ENCODE measurements at regions not wholly inside any gene's neighbourhood (a gene's known extent, or its start where the extent isn't known, plus 50 kb on each side); places are given as distances from the start of the nearest gene placed in this dataset.

DNA sequence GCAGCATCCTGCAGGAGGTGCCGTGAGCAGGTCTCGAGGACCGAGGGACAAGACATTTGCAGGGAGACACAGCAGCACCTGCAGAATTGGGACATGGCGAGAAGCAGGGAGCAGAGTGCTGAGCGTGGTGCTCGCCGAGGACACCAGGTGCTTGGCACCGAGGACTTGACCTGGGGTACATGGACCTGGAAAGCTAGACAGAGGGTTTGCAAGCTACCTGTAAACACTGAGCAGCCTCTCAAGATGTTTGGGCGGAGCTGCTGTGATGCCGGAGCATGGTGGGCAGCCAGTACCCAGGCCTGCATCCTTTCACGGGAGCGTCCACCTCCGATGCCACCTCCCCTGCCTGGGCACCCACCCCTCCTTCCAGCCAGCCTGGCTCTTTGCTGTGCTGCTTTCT is 773.2 kb downstream of the TBC1D22A start:
- TF ChIP-seq EZH2 (optimal IDR thresholded peaks at IDR 0.05; ENCODE audit: low read depth, low read length), result no peak
- TF ChIP-seq, protein P1, sequence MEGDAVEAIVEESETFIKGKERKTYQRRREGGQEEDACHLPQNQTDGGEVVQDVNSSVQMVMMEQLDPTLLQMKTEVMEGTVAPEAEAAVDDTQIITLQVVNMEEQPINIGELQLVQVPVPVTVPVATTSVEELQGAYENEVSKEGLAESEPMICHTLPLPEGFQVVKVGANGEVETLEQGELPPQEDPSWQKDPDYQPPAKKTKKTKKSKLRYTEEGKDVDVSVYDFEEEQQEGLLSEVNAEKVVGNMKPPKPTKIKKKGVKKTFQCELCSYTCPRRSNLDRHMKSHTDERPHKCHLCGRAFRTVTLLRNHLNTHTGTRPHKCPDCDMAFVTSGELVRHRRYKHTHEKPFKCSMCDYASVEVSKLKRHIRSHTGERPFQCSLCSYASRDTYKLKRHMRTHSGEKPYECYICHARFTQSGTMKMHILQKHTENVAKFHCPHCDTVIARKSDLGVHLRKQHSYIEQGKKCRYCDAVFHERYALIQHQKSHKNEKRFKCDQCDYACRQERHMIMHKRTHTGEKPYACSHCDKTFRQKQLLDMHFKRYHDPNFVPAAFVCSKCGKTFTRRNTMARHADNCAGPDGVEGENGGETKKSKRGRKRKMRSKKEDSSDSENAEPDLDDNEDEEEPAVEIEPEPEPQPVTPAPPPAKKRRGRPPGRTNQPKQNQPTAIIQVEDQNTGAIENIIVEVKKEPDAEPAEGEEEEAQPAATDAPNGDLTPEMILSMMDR (IDR thresholded peaks at IDR 0.05; ENCODE audit: low read length), result no peak
- no peak for TF ChIP-seq EZH2phosphoT487 (IDR thresholded peaks at IDR 0.05; ENCODE audit: low read length)
- no peaks in the 10 kb centered on the region for H3K9me3 ChIP-seq (replicated peaks; ENCODE audit: insufficient read depth, low read length)

DNA sequence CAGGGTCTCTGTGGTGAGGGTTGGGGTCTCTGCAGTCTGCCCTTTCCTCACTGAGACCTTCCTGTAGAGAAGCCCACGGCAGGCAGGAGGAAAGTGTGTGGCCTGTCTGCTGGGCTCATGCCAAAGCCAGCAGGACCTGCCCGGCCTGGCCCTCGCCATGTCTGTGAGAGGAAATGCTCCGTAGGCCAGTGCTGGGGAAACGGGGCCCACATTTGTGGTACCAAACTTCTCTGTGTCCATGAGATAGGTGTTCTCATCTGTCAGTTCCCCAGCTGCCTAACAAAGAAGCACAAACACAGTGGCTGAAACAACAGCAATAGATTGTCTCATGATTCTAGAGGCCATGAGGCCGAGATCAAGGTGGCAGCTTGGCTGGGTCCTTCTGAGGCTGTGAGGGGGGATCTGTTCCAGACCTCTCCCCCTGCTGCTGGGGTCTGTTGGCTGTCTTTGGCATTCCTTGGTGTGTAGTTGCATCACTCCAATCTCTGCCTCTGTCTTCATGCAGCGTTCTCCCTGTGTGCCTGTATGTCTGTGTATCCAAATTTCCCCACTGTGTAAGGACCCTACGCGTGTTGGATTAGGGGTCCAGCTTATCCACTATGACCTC is 772.5 kb downstream of the TBC1D22A start:
- Histone ChIP-seq H4K20me1 (ENCODE audit: insufficient read depth, low read length) (no peaks in the 10 kb centered on the region), H3K9ac (ENCODE audit: low read length) (no peak overlapping the region), H3K36me3 (replicated peaks; ENCODE audit: insufficient read depth, low read length) (no peaks in the 10 kb centered on the region), H3K4me2 (ENCODE audit: low read depth, low read length) (no peak overlapping the region), H3K9me2 (replicated peaks; ENCODE audit: insufficient read depth, low read length) (no peaks in the 10 kb centered on the region), H3K9me3 (replicated peaks; ENCODE audit: insufficient read depth, low read length) (no peaks in the 10 kb centered on the region), H3K4me3 (ENCODE audit: low read length) (no peak overlapping the region), H3K4me1 (ENCODE audit: low read length) (no peaks in the 10 kb centered on the region), H3K79me2 (ENCODE audit: low read length) (no peaks in the 10 kb centered on the region), H3F3A (ENCODE audit: insufficient read depth, low read length) (no peaks in the 10 kb centered on the region), H3K27me3 (replicated peaks; ENCODE audit: insufficient read depth, low read length) (no peaks in the 10 kb centered on the region), H2AFZ (ENCODE audit: low read length) (no peak overlapping the region), H3K27ac (ENCODE audit: low read length) (no peak overlapping the region)
- DNase-seq, result no peak
- TF ChIP-seq, protein P1 (IDR thresholded peaks at IDR 0.05; ENCODE audit: low read length), result no peak
- TF ChIP-seq EZH2 (optimal IDR thresholded peaks at IDR 0.05; ENCODE audit: low read depth, low read length) (no peak), EZH2phosphoT487 (IDR thresholded peaks at IDR 0.05; ENCODE audit: low read length) (no peak)

More for the DNA sequence above, 773.2 kb downstream of the TBC1D22A start:
- Histone ChIP-seq H3K4me3 (ENCODE audit: low read length) (no peak overlapping the region), H3F3A (ENCODE audit: insufficient read depth, low read length) (no peaks in the 10 kb centered on the region), H3K4me2 (ENCODE audit: low read depth, low read length) (no peak overlapping the region), H3K36me3 (replicated peaks; ENCODE audit: insufficient read depth, low read length) (no peaks in the 10 kb centered on the region), H3K4me1 (ENCODE audit: low read length) (no peaks in the 10 kb centered on the region), H3K79me2 (ENCODE audit: low read length) (no peaks in the 10 kb centered on the region), H4K20me1 (ENCODE audit: insufficient read depth, low read length) (no peaks in the 10 kb centered on the region), H3K9me2 (replicated peaks; ENCODE audit: insufficient read depth, low read length) (no peaks in the 10 kb centered on the region), H3K27me3 (replicated peaks; ENCODE audit: insufficient read depth, low read length) (no peaks in the 10 kb centered on the region), H3K9ac (ENCODE audit: low read length) (no peak overlapping the region), H2AFZ (ENCODE audit: low read length) (no peak overlapping the region), H3K27ac (ENCODE audit: low read length) (no peak overlapping the region)
- DNase-seq, result no peak

DNA sequence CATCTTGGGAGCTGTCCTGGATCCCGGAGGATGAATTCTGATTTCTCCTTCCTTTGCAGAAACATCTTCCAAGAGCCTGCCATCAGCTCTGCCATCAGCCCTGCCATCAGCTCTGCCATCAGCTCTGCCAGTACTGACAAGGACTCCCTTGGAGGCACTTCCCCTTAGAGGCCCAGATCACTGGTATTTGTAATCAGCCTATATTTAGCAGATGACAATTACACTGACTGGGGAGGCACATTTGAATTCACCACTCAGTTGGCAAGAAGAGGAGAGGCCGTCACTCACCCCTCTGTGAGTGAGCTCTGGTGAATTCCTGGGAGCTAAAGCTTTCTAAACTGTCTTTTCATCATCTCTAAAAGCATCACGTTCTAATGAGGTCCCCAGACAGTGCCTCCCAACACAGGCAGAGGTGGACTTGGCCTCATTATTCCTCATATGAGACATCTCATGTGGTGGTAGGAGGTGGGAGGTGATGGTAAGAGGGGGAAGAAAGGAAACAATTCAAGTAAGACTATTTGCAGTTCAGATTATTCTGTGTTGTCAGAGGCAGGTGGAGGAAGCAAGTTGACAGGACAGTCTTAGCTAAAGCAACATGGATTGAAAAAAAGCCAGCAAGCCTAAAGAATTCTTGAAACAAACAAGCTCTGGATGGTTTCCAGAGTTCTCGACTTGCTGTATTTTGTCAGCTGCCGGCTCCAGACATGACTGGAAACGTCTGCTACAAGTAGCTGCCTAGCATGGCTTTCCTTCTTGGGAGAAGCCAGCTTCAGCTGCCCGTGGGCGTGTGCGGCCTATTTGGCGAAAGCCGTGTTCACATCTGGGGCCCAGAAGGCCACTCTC is 771.7 kb downstream of the TBC1D22A start:
- H4K20me1 ChIP-seq (ENCODE audit: insufficient read depth, low read length), result no peaks in the 10 kb centered on the region
- no peaks in the 10 kb centered on the region for H3K79me2 ChIP-seq (ENCODE audit: low read length)
- H3K9me3 ChIP-seq (replicated peaks; ENCODE audit: insufficient read depth, low read length), result no peaks in the 10 kb centered on the region
- H3K4me1 ChIP-seq (ENCODE audit: low read length), result no peaks in the 10 kb centered on the region
- no peak overlapping the region for H3K4me3 ChIP-seq (ENCODE audit: low read length)
- H3K27ac ChIP-seq (ENCODE audit: low read length), result no peak overlapping the region
- H3K9me2 ChIP-seq (replicated peaks; ENCODE audit: insufficient read depth, low read length), result no peaks in the 10 kb centered on the region
- H3F3A ChIP-seq (ENCODE audit: insufficient read depth, low read length), result no peaks in the 10 kb centered on the region
- DNase-seq, result no peak
- no peak overlapping the region for H3K4me2 ChIP-seq (ENCODE audit: low read depth, low read length)
- H2AFZ ChIP-seq (ENCODE audit: low read length), result no peak overlapping the region
- H3K36me3 ChIP-seq (replicated peaks; ENCODE audit: insufficient read depth, low read length), result no peaks in the 10 kb centered on the region
- TF ChIP-seq EZH2phosphoT487 (IDR thresholded peaks at IDR 0.05; ENCODE audit: low read length) (no peak), EZH2 (optimal IDR thresholded peaks at IDR 0.05; ENCODE audit: low read depth, low read length) (no peak)
- TF ChIP-seq, protein P1 (IDR thresholded peaks at IDR 0.05; ENCODE audit: low read length), result no peak
- H3K27me3 ChIP-seq (replicated peaks; ENCODE audit: insufficient read depth, low read length), result no peaks in the 10 kb centered on the region
- no peak overlapping the region for H3K9ac ChIP-seq (ENCODE audit: low read length)

Data from MM.1S (cell line).